ENCODE measurements at regions not wholly inside any gene's neighbourhood (a gene's known extent, or its start where the extent isn't known, plus 50 kb on each side); places are given as distances from the start of the nearest gene placed in this dataset.
"Not testable (repeated sequence)": the region's sequence is repeated elsewhere in the genome, so short reads cannot be mapped to it uniquely, and the experiment has no call there.

DNA sequence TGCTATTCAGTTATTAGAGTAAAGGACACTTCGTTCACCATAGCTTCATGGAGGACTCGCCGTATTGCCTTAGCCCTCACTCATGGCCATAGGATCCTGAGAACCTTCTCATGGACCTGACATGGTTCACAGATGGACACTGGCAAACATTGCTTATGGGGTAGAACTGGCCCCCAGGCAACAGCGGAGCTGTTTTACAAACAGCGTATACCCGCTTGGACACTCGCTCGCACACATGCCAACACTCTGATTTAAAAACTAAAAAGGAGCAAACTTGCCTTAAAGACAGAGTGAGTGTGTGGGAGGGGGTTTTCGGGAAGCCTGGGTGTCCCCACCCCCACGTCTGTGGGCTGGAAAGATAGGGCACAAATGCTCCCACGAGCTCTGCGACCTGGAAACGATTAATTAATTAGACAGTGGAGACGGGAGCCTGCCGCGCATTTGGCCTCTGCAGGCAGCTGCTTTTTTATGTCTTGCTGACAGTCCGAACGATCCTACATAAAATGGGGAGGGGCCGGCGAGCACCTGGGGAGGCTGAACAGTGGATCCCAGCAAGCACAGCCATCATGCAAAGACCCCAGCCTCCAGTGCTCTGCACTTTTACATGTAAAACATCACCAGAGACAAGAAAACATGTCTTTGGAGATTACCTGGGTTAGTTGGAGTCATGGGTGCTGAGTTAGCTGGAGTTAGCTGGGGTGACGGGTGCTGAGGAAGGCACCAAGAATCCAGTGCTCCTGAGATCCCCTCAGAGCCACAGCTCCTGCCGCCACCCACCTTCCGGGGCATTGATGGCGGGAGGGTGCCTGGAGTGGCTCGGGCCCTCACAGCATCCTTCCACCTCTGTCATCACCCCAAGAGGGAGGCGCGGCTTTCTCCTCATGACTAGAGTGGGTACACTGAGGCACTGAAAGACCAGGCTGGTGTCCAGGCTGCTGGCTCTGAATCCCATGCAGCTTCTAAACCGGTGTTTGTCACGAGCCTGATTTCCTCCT lies 105.7 kb downstream of the NPIPB11 start:
- not testable (repeated sequence) for TF ChIP-seq REST (tag by site-specific recombination; IDR thresholded peaks at IDR 0.05); ZNF530 (tag by site-specific recombination; IDR thresholded peaks at IDR 0.05; ENCODE audit: low read depth); ZNF398 (tag by site-specific recombination; IDR thresholded peaks at IDR 0.05); ZNF121 (tag by site-specific recombination; IDR thresholded peaks at IDR 0.05); ZNF266 (tag by site-specific recombination; IDR thresholded peaks at IDR 0.05; ENCODE audit: low read depth); ZNF585B (tag by site-specific recombination; IDR thresholded peaks at IDR 0.05)
- TF ChIP-seq, protein P1, sequence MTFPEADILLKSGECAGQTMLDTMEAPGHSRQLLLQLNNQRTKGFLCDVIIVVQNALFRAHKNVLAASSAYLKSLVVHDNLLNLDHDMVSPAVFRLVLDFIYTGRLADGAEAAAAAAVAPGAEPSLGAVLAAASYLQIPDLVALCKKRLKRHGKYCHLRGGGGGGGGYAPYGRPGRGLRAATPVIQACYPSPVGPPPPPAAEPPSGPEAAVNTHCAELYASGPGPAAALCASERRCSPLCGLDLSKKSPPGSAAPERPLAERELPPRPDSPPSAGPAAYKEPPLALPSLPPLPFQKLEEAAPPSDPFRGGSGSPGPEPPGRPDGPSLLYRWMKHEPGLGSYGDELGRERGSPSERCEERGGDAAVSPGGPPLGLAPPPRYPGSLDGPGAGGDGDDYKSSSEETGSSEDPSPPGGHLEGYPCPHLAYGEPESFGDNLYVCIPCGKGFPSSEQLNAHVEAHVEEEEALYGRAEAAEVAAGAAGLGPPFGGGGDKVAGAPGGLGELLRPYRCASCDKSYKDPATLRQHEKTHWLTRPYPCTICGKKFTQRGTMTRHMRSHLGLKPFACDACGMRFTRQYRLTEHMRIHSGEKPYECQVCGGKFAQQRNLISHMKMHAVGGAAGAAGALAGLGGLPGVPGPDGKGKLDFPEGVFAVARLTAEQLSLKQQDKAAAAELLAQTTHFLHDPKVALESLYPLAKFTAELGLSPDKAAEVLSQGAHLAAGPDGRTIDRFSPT (tag by site-specific recombination; IDR thresholded peaks at IDR 0.05): not testable (repeated sequence)
- TF ChIP-seq, protein P2, sequence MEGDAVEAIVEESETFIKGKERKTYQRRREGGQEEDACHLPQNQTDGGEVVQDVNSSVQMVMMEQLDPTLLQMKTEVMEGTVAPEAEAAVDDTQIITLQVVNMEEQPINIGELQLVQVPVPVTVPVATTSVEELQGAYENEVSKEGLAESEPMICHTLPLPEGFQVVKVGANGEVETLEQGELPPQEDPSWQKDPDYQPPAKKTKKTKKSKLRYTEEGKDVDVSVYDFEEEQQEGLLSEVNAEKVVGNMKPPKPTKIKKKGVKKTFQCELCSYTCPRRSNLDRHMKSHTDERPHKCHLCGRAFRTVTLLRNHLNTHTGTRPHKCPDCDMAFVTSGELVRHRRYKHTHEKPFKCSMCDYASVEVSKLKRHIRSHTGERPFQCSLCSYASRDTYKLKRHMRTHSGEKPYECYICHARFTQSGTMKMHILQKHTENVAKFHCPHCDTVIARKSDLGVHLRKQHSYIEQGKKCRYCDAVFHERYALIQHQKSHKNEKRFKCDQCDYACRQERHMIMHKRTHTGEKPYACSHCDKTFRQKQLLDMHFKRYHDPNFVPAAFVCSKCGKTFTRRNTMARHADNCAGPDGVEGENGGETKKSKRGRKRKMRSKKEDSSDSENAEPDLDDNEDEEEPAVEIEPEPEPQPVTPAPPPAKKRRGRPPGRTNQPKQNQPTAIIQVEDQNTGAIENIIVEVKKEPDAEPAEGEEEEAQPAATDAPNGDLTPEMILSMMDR (tag by site-specific recombination; IDR thresholded peaks at IDR 0.05): not testable (repeated sequence)
- TF ChIP-seq, protein P3, sequence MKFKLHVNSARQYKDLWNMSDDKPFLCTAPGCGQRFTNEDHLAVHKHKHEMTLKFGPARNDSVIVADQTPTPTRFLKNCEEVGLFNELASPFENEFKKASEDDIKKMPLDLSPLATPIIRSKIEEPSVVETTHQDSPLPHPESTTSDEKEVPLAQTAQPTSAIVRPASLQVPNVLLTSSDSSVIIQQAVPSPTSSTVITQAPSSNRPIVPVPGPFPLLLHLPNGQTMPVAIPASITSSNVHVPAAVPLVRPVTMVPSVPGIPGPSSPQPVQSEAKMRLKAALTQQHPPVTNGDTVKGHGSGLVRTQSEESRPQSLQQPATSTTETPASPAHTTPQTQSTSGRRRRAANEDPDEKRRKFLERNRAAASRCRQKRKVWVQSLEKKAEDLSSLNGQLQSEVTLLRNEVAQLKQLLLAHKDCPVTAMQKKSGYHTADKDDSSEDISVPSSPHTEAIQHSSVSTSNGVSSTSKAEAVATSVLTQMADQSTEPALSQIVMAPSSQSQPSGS (tag by site-specific recombination; IDR thresholded peaks at IDR 0.05; ENCODE audit: low read depth): not testable (repeated sequence)
